Neural cell (in vitro differentiated cells): ENCODE measurements at regions not wholly inside any gene's neighbourhood (a gene's known extent, or its start where the extent isn't known, plus 50 kb on each side); places are given as distances from the start of the nearest gene placed in this dataset.

ENCODE experiments used
- H2AFZ ChIP-seq: fragments of 200-600, 300-800 bp; sonication (generic), shearing (Covaris generic); 2 replicates; pipeline ENCODE4 v1.6.0; 2014; ENCODE audit warnings: low read depth, mild to moderate bottlenecking, antibody characterized with exemption, low read length, moderate library complexity
- H3F3A ChIP-seq: fragments of 200-600 bp; shearing (Covaris generic); 2 replicates; pipeline ENCODE4 v1.6.1; 2016; ENCODE audit warnings: mild to moderate bottlenecking, moderate library complexity, mixed read lengths, antibody characterized with exemption, low read length; ENCODE audit not compliant: insufficient read depth, poor library complexity, severe bottlenecking
- H3K27ac ChIP-seq: fragments of 200-600, 300-800 bp; sonication (generic), shearing (Covaris generic); 2 replicates; pipeline ENCODE4 v1.5.1; 2014; ENCODE audit warnings: mild to moderate bottlenecking, low read length, moderate library complexity
- H3K27me3 ChIP-seq: fragments of 300-800, 200-600 bp; sonication (generic), shearing (Covaris generic); 2 replicates; pipeline ENCODE4 v1.6.0; 2014; ENCODE audit warnings: mild to moderate bottlenecking, low read depth, low read length, moderate library complexity; ENCODE audit not compliant: insufficient read depth
- H3K36me3 ChIP-seq: fragments of 300-800, 200-600 bp; sonication (generic), shearing (Covaris generic); 2 replicates; pipeline ENCODE4 v1.5.1; 2014; ENCODE audit warnings: mild to moderate bottlenecking, antibody characterized with exemption, low read length, moderate library complexity; ENCODE audit not compliant: insufficient read depth
- H3K4me2 ChIP-seq: fragments of 300-800, 200-600 bp; sonication (generic), shearing (Covaris generic); 2 replicates; pipeline ENCODE4 v1.6.0; 2014; ENCODE audit warnings: mild to moderate bottlenecking, low read length
- H3K4me3 ChIP-seq: fragments of 300-800, 200-600 bp; sonication (generic), shearing (Covaris generic); 2 replicates; pipeline ENCODE4 v1.5.1; 2014; ENCODE audit warnings: mild to moderate bottlenecking, low read length, moderate library complexity
- H3K79me2 ChIP-seq: fragments of 200-600 bp; shearing (Covaris generic); replicated peaks from 2 replicates; pipeline ENCODE4 v1.6.0; 2014; ENCODE audit warnings: mild to moderate bottlenecking, low read length, moderate library complexity; ENCODE audit not compliant: insufficient read depth
- H3K9ac ChIP-seq: fragments of 300-800, 200-600 bp; sonication (generic), shearing (Covaris generic); 2 replicates; pipeline ENCODE4 v1.6.1; 2016; ENCODE audit warnings: mild to moderate bottlenecking, low read length, mixed read lengths
- H3K9me2 ChIP-seq: fragments of 200-600 bp; shearing (Covaris generic); 2 replicates; pipeline ENCODE4 v1.6.1; 2016; ENCODE audit warnings: mild to moderate bottlenecking, low read length, mixed read lengths; ENCODE audit not compliant: insufficient read depth
- H3K9me3 ChIP-seq: fragments of 200-600, 300-800 bp; sonication (generic), shearing (Covaris generic); 2 replicates; pipeline ENCODE4 v1.6.1; 2016; ENCODE audit warnings: mild to moderate bottlenecking, mixed run types, low read length, moderate library complexity, mixed read lengths
- H4K20me1 ChIP-seq: fragments of 200-600 bp; shearing (Covaris generic); 2 replicates; pipeline ENCODE4 v1.6.1; 2016; ENCODE audit warnings: mild to moderate bottlenecking, mixed run types; ENCODE audit not compliant: insufficient read depth
- CTCF ChIP-seq: fragments of 450-650 bp; IDR thresholded peaks from 2 replicates; pipeline ENCODE4 v1.5.1; 2014; ENCODE audit warnings: antibody characterized with exemption, mild to moderate bottlenecking, moderate library complexity; ENCODE audit not compliant: poor library complexity, severe bottlenecking
- EP300 ChIP-seq: fragments of 450-650 bp; conservative IDR thresholded peaks from 2 replicates; pipeline ENCODE4 v1.6.1; 2014; ENCODE audit warnings: antibody characterized with exemption, mild to moderate bottlenecking, moderate library complexity; ENCODE audit not compliant: poor library complexity, severe bottlenecking
- EZH2 ChIP-seq: fragments of 200-600, 300-800 bp; shearing (Covaris generic), sonication (generic); IDR thresholded peaks from 2 replicates; pipeline ENCODE4 v1.6.1; 2014; ENCODE audit warnings: antibody characterized with exemption, low read length, borderline replicate concordance, mild to moderate bottlenecking; ENCODE audit not compliant: insufficient read depth, poor library complexity, severe bottlenecking
- MXI1 ChIP-seq: fragments of 450-650 bp; conservative IDR thresholded peaks from 2 replicates; pipeline ENCODE4 v1.6.1; 2014; ENCODE audit warnings: antibody characterized with exemption, mild to moderate bottlenecking; ENCODE audit not compliant: poor library complexity, severe bottlenecking
- POLR2AphosphoS5 ChIP-seq: IDR thresholded peaks from 2 replicates; pipeline ENCODE4 v1.6.1; 2012
- RAD21 ChIP-seq: fragments of 450-650 bp; conservative IDR thresholded peaks from 2 replicates; pipeline ENCODE4 v1.6.1; 2014; ENCODE audit warnings: antibody characterized with exemption, mild to moderate bottlenecking, moderate library complexity
- SMC3 ChIP-seq: fragments of 450-650 bp; conservative IDR thresholded peaks from 2 replicates; pipeline ENCODE4 v1.6.1; 2014; ENCODE audit warnings: antibody characterized with exemption, mild to moderate bottlenecking, moderate library complexity; ENCODE audit not compliant: poor library complexity
- TAF1 ChIP-seq: IDR thresholded peaks from 2 replicates; pipeline ENCODE4 v1.6.1; 2012; ENCODE audit warnings: low read depth
- TF ChIP-seq, protein P1 (sequence below): IDR thresholded peaks from 2 replicates; pipeline ENCODE4 v1.6.1; 2012; ENCODE audit warnings: borderline replicate concordance

DNA sequence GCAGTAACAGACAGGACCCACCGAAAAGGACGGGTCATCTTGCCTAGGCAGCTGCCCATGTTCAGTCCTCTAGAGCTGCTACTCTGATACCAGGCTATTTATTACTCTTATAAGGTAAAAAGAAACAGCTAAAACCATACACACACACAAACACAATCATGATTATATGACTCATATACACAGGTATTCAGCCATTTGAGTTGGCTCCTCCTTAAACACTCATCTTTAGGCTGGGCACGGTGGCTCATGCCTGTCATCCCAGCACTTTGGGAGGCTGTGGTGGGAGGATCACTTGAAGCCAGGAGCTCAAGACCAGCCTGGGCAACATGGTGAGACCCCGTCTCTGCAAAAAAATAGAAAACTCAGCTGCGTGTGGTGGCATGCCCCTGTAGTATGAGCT lies 76.6 kb downstream of the F11 start:
- Histone ChIP-seq H3K27ac (no peak overlapping the region), H3K4me3 (no peak overlapping the region), H3K4me2 (no peak overlapping the region), H3K9ac (no peak overlapping the region), H3K9me3 (no peaks in the 10 kb centered on the region), H3K9me2 (no peaks in the 10 kb centered on the region), H3F3A (no peaks in the 10 kb centered on the region), H3K36me3 (no peaks in the 10 kb centered on the region), H4K20me1 (no peaks in the 10 kb centered on the region), H3K27me3 (no peaks in the 10 kb centered on the region), H2AFZ (no peak overlapping the region), H3K79me2 (no peaks in the 10 kb centered on the region)
- no peak for TF ChIP-seq SMC3
- TF ChIP-seq RAD21, result no peak
- TF ChIP-seq CTCF, result no peak
- TF ChIP-seq MXI1, result no peak
- no peak for TF ChIP-seq POLR2AphosphoS5
- TF ChIP-seq EP300, result no peak

DNA sequence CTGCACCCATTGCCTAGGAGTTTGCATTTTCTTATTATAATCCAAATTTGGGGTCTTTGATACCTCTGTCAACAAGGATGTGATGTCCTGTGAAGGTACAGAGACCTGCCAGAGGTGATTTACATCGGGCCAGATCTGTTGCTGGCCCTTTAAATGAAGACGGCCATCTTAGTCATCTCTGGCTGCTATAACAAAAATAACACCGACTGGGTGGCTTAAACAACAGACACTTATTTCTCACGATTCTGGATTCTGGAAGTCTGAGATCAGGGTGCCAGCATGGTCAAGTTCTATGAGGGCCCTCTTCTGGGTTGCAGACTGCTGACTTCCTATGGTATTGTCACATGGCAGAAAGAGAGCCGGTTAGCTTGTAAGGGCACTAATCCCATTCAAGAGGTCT lies 75.7 kb downstream of the F11 start:
- no peak for TF ChIP-seq RAD21
- no peak for TF ChIP-seq SMC3
- TF ChIP-seq, protein P1, sequence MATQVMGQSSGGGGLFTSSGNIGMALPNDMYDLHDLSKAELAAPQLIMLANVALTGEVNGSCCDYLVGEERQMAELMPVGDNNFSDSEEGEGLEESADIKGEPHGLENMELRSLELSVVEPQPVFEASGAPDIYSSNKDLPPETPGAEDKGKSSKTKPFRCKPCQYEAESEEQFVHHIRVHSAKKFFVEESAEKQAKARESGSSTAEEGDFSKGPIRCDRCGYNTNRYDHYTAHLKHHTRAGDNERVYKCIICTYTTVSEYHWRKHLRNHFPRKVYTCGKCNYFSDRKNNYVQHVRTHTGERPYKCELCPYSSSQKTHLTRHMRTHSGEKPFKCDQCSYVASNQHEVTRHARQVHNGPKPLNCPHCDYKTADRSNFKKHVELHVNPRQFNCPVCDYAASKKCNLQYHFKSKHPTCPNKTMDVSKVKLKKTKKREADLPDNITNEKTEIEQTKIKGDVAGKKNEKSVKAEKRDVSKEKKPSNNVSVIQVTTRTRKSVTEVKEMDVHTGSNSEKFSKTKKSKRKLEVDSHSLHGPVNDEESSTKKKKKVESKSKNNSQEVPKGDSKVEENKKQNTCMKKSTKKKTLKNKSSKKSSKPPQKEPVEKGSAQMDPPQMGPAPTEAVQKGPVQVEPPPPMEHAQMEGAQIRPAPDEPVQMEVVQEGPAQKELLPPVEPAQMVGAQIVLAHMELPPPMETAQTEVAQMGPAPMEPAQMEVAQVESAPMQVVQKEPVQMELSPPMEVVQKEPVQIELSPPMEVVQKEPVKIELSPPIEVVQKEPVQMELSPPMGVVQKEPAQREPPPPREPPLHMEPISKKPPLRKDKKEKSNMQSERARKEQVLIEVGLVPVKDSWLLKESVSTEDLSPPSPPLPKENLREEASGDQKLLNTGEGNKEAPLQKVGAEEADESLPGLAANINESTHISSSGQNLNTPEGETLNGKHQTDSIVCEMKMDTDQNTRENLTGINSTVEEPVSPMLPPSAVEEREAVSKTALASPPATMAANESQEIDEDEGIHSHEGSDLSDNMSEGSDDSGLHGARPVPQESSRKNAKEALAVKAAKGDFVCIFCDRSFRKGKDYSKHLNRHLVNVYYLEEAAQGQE, result no peak
- no peak for TF ChIP-seq MXI1
- no peak for TF ChIP-seq EZH2
- no peak for TF ChIP-seq POLR2AphosphoS5
- no peak for TF ChIP-seq TAF1
- no peak for TF ChIP-seq CTCF
- no peak for TF ChIP-seq EP300
- Histone ChIP-seq H3K27ac (no peak overlapping the region), H3K9me2 (no peaks in the 10 kb centered on the region), H3K36me3 (no peaks in the 10 kb centered on the region), H3K79me2 (no peaks in the 10 kb centered on the region), H3K4me3 (no peak overlapping the region), H4K20me1 (no peaks in the 10 kb centered on the region), H3K9ac (no peak overlapping the region), H3K4me2 (no peak overlapping the region), H2AFZ (no peak overlapping the region), H3K27me3 (no peaks in the 10 kb centered on the region), H3F3A (no peaks in the 10 kb centered on the region), H3K9me3 (no peaks in the 10 kb centered on the region)
